ENCODE measurements at regions not wholly inside any gene's neighbourhood (a gene's known extent, or its start where the extent isn't known, plus 50 kb on each side); places are given as distances from the start of the nearest gene placed in this dataset.

GRCh38 chr12:113525066-113525465 lies 53.4 kb upstream of the LHX5 start:
- Mint-ChIP-seq H3K4me3 (no peak overlapping the region), H3K4me1 (peaks cover 3% of the 10 kb centered on the region), H3K27me3 (peaks cover 35% of the 10 kb centered on the region), H3K9me3 (no peaks in the 10 kb centered on the region), H3K36me3 (no peaks in the 10 kb centered on the region), H3K27ac (no peak overlapping the region)
- no peak for ATAC-seq (ENCODE audit: low read depth)
- no peak for DNase-seq (ENCODE audit: low spot score in 2 of 2)

GRCh38 chr12:113524495-113524894 lies 52.8 kb upstream of the LHX5 start:
- no peak overlapping the region for H3K4me3 Mint-ChIP-seq
- peaks cover 3% of the 10 kb centered on the region for H3K4me1 Mint-ChIP-seq
- peaks cover 36% of the 10 kb centered on the region for H3K27me3 Mint-ChIP-seq
- no peak for DNase-seq (ENCODE audit: low spot score in 2 of 2)
- H3K36me3 Mint-ChIP-seq, result no peaks in the 10 kb centered on the region
- ATAC-seq (ENCODE audit: low read depth), result no peak
- H3K9me3 Mint-ChIP-seq, result no peaks in the 10 kb centered on the region
- H3K27ac Mint-ChIP-seq, result no peak overlapping the region

- ATAC-seq (ENCODE audit: low read depth), result no peak
- Mint-ChIP-seq H3K4me3 (no peak overlapping the region), H3K4me1 (peaks cover 3% of the 10 kb centered on the region), H3K27ac (no peak overlapping the region), H3K36me3 (no peaks in the 10 kb centered on the region), H3K9me3 (no peaks in the 10 kb centered on the region), H3K27me3 (peaks cover 42% of the 10 kb centered on the region)
- no peak for DNase-seq (ENCODE audit: low spot score in 2 of 2)
These were observed 50.0 kb upstream of the LHX5 start for GRCh38 chr12:113521708-113522107.
